GM21515 (cell line): ENCODE measurements at regions not wholly inside any gene's neighbourhood (a gene's known extent, or its start where the extent isn't known, plus 50 kb on each side); places are given as distances from the start of the nearest gene placed in this dataset.

ENCODE experiments used
- ATAC-seq: cut with Tn5 transposase; IDR thresholded peaks from one replicate; pipeline ENCODE4 v1.9.1; 2021; ENCODE audit not compliant: unreplicated experiment

GRCh38 chr13:77480066-77480465 is 55.4 kb upstream of the SCEL start:
- ATAC-seq: no peak

- no peak for ATAC-seq
These were observed 56.2 kb upstream of the SCEL start for GRCh38 chr13:77479326-77479725.

GRCh38 chr13:77477299-77477848 is 58.1 kb upstream of the SCEL start:
- no peak for ATAC-seq

GRCh38 chr13:77476456-77476855 is 59.0 kb upstream of the SCEL start:
- no peak for ATAC-seq

- ATAC-seq: no peak
These were observed 60.0 kb upstream of the SCEL start for GRCh38 chr13:77475345-77476084.

GRCh38 chr13:77470986-77471385 is 64.5 kb upstream of the SCEL start:
- no peak for ATAC-seq

GRCh38 chr13:77466753-77467422 is 68.6 kb upstream of the SCEL start:
- ATAC-seq: no peak

- ATAC-seq: no peak
These were observed 69.8 kb upstream of the SCEL start for GRCh38 chr13:77465603-77466195.

- no peak for ATAC-seq
These were observed 75.3 kb upstream of the SCEL start for GRCh38 chr13:77460195-77460594.

- no peak for ATAC-seq
These were observed 75.9 kb upstream of the SCEL start for GRCh38 chr13:77459592-77459991.

- no peak for ATAC-seq
These were observed 76.8 kb upstream of the SCEL start for GRCh38 chr13:77458736-77459135.

GRCh38 chr13:77457966-77458365 is 77.5 kb upstream of the SCEL start:
- no peak for ATAC-seq

GRCh38 chr13:77456271-77456670 is 79.2 kb upstream of the SCEL start:
- no peak for ATAC-seq

GRCh38 chr13:77449265-77449664 is 86.2 kb upstream of the SCEL start:
- ATAC-seq: no peak

- ATAC-seq: no peak
These were observed 86.8 kb upstream of the SCEL start for GRCh38 chr13:77448689-77449088.

- ATAC-seq: no peak
These were observed 92.0 kb upstream of the SCEL start for GRCh38 chr13:77443511-77443910.

- ATAC-seq: no peak
These were observed 98.2 kb upstream of the SCEL start for GRCh38 chr13:77437267-77437666.

- ATAC-seq: no peak
These were observed 101.2 kb upstream of the SCEL start for GRCh38 chr13:77434289-77434688.

GRCh38 chr13:77431449-77431848 is 104.1 kb upstream of the SCEL start:
- no peak for ATAC-seq

GRCh38 chr13:77430377-77430951 is 103.6 kb upstream of the MYCBP2 start:
- ATAC-seq: no peak

- ATAC-seq: peak; percentile 87
These were observed 102.6 kb upstream of the MYCBP2 start for GRCh38 chr13:77429320-77430142.
